Small intestine (tissue), 7 donors: ENCODE measurements at regions not wholly inside any gene's neighbourhood (a gene's known extent, or its start where the extent isn't known, plus 50 kb on each side); places are given as distances from the start of the nearest gene placed in this dataset.
"Not testable (repeated sequence)": the region's sequence is repeated elsewhere in the genome, so short reads cannot be mapped to it uniquely, and the experiment has no call there.

ENCODE experiments used
- DNase-seq, 2 donors: peaks; one replicate each; pipeline versions ENCODE4 v3.0.0 to v3.0.0-alpha.2; 2013
- FAIRE-seq: peaks from 2 replicates; lab custom pipeline; 2012; peaks lifted over from hg19 to GRCh38; lab: Jason Lieb, UNC
- H3K27ac ChIP-seq, 3 donors: one replicate each; pipeline ENCODE4 v1.5.1; 2013; ENCODE audit warnings: low read length in 2 of 3, mild to moderate bottlenecking in 2 of 3, control low read depth in 1 of 3, inconsistent platforms in 1 of 3, low read depth in 1 of 3, moderate library complexity in 1 of 3
- H3K27me3 ChIP-seq, 3 donors: one replicate each; pipeline ENCODE4 v1.6.1; 2013; ENCODE audit warnings: low read length in 3 of 3, inconsistent platforms in 1 of 3; ENCODE audit not compliant: control insufficient read depth in 3 of 3, insufficient read depth in 3 of 3
- H3K36me3 ChIP-seq, 3 donors: one replicate each; pipeline ENCODE4 v1.6.1; 2013; ENCODE audit warnings: low read length in 3 of 3, inconsistent platforms in 1 of 3, low read depth in 1 of 3, mild to moderate bottlenecking in 1 of 3, moderate library complexity in 1 of 3; ENCODE audit not compliant: control insufficient read depth in 3 of 3, insufficient read depth in 2 of 3
- H3K4me1 ChIP-seq, 3 donors: one replicate each; pipeline ENCODE4 v1.6.1; 2013; ENCODE audit warnings: low read length in 2 of 3, inconsistent platforms in 1 of 3, low read depth in 1 of 3, mild to moderate bottlenecking in 1 of 3, moderate library complexity in 1 of 3; ENCODE audit not compliant: control insufficient read depth in 3 of 3, insufficient read depth in 2 of 3
- H3K4me3 ChIP-seq, 3 donors: one replicate each; pipeline ENCODE4 v1.5.1; 2013; ENCODE audit warnings: low read length in 3 of 3, control low read depth in 1 of 3, inconsistent platforms in 1 of 3, low read depth in 1 of 3, mild to moderate bottlenecking in 1 of 3, moderate library complexity in 1 of 3
- H3K9me3 ChIP-seq, 2 donors: one replicate each; pipeline ENCODE4 v1.6.1; 2013; ENCODE audit warnings: low read depth in 1 of 2, low read length in 1 of 2; ENCODE audit not compliant: control insufficient read depth in 2 of 2, insufficient read depth in 1 of 2
- WGBS, 3 donors: extraction: QIAGEN DNeasy Blood & Tissue Kit; methylation state at CpG; one replicate each; pipeline ENCODE4 v1.1.7; 2013; 5-methylcytosine and 5-hydroxymethylcytosine counted together
- donor health status: healthy with polysubstance abuse.
- donor health status: control.
- donor health status: control.
- donor health status: Bipolar disorder and iron deficiency.
- donor health status: healthy.

DNA sequence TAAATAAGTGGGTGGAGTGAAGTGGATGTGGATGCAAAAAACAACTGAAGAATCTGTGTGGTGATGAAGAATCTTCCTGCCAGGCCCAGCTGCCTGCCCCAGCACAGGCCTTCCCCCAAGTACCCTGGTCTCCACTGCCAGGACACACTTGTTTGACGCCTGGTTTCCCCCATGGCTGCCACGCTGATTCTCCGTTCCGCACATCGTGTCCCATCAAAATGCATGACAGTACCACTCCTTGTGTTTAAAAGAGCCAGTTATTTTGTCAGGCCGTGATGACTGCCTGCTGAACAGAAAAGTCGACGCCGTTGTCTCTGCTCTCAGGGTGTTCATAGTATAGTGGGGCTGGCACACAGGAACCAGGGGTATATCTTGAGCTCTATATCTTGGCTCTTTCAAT is 50.3 kb upstream of the KYNU start:
- Histone ChIP-seq H3K36me3 (no peaks in the 10 kb centered on the region), H3K9me3 (no peaks in the 10 kb centered on the region), H3K27me3 (no peaks in the 10 kb centered on the region), H3K4me3 (no peak overlapping the region), H3K27ac (no peak overlapping the region), H3K4me1 (no peaks in the 10 kb centered on the region)
- 94 to 98% (median 97%) methylated on average over 9 of the region's 9 CpGs for WGBS, 3 donors
- FAIRE-seq (no peak), DNase-seq (no peak)

- Histone ChIP-seq H3K9me3 (no peaks in the 10 kb centered on the region), H3K36me3 (no peaks in the 10 kb centered on the region), H3K4me3 (no peak overlapping the region), H3K4me1 (no peaks in the 10 kb centered on the region), H3K27ac (no peak overlapping the region), H3K27me3 (no peaks in the 10 kb centered on the region)
- no peak for DNase-seq
- WGBS, 3 donors: 65 to 93% (median 88%) methylated on average over 2 of the region's 2 CpGs
- no peak for FAIRE-seq
Observed at GRCh38 chr2:142825861-142826260, 51.6 kb upstream of the KYNU start.

- 69 to 81% (median 75%) methylated on average over 1 of the region's 1 CpG for WGBS, 3 donors
- no peak for DNase-seq
- Histone ChIP-seq H3K36me3 (no peaks in the 10 kb centered on the region), H3K4me3 (no peak overlapping the region), H3K4me1 (no peaks in the 10 kb centered on the region), H3K27me3 (no peaks in the 10 kb centered on the region), H3K9me3 (no peaks in the 10 kb centered on the region), H3K27ac (no peak overlapping the region)
- FAIRE-seq: peak; percentile 19
Observed at GRCh38 chr2:142824756-142825155, 52.7 kb upstream of the KYNU start.

DNA sequence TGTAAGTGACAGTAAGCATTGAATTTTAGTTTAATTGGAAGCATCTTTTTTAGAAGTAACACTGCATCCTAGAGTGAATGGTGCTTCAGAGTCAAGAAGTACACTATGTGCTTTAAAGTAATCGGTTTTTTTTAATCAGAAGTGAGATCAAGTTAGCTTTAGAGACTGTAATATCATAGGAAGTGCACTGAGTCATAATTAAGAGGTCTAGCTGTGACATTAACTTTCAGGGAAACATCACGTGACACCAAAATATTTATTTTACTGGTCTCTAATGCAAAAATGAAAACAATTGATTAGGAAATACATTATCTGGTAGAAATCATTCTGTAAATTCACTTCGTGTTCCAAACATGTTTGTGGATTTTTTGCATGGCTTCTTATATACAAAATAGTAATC is 55.3 kb upstream of the KYNU start:
- Histone ChIP-seq H3K9me3 (no peaks in the 10 kb centered on the region), H3K27ac (no peak overlapping the region), H3K27me3 (no peaks in the 10 kb centered on the region), H3K36me3 (no peaks in the 10 kb centered on the region), H3K4me3 (no peak overlapping the region), H3K4me1 (no peaks in the 10 kb centered on the region)
- no peak for FAIRE-seq
- WGBS, 3 donors: 44 to 55% (median 54%) methylated on average over 3 of the region's 3 CpGs
- DNase-seq: no peak

GRCh38 chr2:142819411-142819810 is 58.1 kb upstream of the KYNU start:
- H3K27ac ChIP-seq: no peak overlapping the region
- no peaks in the 10 kb centered on the region for H3K4me1 ChIP-seq
- FAIRE-seq (no peak), DNase-seq (no peak)
- WGBS, 3 donors: 89 to 98% (median 91%) methylated on average over 2 of the region's 2 CpGs
- H3K36me3 ChIP-seq: no peaks in the 10 kb centered on the region
- no peak overlapping the region for H3K4me3 ChIP-seq
- no peaks in the 10 kb centered on the region for H3K9me3 ChIP-seq
- no peaks in the 10 kb centered on the region for H3K27me3 ChIP-seq

DNA sequence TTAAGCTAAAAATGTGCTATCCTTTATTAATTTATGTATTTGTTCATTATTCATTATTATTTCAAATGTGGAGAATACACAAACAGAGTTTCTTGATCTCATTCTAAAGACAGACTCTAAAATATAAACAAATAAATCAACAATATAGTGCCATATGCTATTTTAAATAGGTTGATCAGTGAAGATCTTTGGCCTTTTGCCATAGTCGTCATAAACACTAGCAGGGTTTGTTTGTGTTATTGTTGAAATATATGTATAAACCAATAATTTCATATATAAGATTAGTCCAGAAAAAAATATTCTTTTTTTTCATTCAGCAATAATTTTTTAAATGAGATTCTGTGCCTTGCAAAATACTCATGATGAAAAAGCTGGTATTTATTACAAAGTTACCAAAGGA is 62.1 kb upstream of the KYNU start:
- H3K36me3 ChIP-seq: no peaks in the 10 kb centered on the region
- no peaks in the 10 kb centered on the region for H3K9me3 ChIP-seq
- H3K4me1 ChIP-seq: no peaks in the 10 kb centered on the region
- DNase-seq (no peak), FAIRE-seq (no peak)
- 51 to 79% (median 70%) methylated on average over 1 of the region's 1 CpG for WGBS, 3 donors
- H3K27ac ChIP-seq: no peak overlapping the region
- no peak overlapping the region for H3K4me3 ChIP-seq
- H3K27me3 ChIP-seq: no peaks in the 10 kb centered on the region

DNA sequence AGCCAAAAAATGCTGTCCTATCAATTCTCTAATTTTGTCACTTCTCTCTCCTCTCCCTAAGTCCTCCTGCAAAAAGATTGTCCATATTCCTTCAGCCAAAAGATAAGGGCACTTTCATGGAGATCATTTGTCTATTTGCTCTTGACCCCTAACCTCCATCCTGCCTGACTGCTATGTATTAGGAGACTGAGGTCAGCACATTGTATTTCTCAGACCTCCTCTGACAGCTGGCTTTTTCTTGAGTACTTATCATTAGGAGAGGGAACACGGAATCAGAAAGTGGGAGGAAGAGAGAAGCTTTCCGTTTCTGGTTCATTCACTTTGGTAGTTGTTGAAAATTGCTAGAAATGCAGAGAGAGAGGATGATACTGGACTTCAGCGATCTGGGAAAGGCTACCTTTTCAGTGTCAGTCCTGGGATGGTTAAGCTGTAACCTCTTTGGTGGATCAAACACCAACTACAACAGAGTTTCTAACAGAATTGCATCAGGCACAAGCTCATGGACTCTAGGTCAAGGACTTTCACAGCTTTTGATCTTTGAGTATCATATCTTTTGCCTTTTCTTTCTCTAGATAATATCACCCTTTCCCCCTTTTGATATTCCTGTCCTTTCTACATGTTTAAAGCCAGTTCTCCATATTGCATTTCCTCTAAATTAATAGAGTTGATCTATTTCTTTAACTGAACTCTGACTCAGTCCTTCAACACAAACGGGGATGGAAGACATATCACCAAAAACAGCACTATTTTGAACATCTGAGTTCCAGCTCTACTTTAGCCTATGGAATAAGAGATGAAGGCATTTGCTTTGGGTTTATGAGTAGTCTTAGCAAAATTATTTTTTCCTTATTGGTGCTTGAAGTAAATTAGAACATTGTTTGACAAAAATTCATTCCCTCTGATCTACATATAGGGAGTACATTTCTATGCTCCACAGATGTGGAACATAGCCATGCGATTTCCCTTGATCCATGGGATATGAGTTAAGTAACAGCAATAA is 63.3 kb upstream of the KYNU start:
- no peaks in the 10 kb centered on the region for H3K4me1 ChIP-seq
- no peaks in the 10 kb centered on the region for H3K27me3 ChIP-seq
- no peak for FAIRE-seq
- no peak overlapping the region for H3K4me3 ChIP-seq
- 65 to 72% (median 68%) methylated on average over 5 of the region's 5 CpGs for WGBS, 3 donors
- H3K36me3 ChIP-seq: no peaks in the 10 kb centered on the region
- no peak for DNase-seq
- no peaks in the 10 kb centered on the region for H3K9me3 ChIP-seq
- H3K27ac ChIP-seq: no peak overlapping the region

DNA sequence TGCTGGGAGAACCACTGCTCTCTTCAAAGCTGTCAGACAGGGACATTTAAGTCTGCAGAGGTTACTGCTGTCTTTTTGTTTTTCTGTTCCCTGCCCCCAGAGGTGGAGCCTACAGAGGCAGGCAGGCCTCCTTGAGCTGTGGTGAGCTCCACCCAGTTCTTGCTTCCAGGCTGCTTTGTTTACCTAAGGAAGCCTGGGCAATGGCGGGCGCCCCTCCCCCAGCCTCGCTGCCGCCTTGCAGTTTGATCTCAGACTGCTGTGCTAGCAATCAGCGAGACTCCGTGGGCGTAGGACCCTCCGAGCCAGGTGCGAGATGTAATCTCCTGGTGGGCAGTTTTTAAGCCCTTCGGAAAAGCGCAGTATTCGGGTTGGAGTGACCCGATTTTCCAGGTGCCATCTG is 65.8 kb upstream of the KYNU start:
- not testable (repeated sequence) for H3K27ac ChIP-seq, H3K36me3 ChIP-seq, DNase-seq, H3K4me1 ChIP-seq, H3K9me3 ChIP-seq, FAIRE-seq, H3K27me3 ChIP-seq
- H3K4me3 ChIP-seq: peak overlapping the region in 1 of 3 donors; percentile 4
- WGBS, 3 donors: 40 to 59% (median 53%) methylated on average over 6 to 13 of the region's 13 CpGs
